HEK293 (cell line): ENCODE measurements at regions not wholly inside any gene's neighbourhood (a gene's known extent, or its start where the extent isn't known, plus 50 kb on each side); places are given as distances from the start of the nearest gene placed in this dataset.

Source experiments
- CTCF ChIP-seq: fragments of 450-650 bp; formaldehyde crosslinking; IDR thresholded peaks from 2 replicates; pipeline ENCODE4 v1.5.1; 2016; ENCODE audit warnings: missing biosample characterization, missing genetic modification characterization
- TF ChIP-seq, protein P1 (sequence below): fragments of 450-650 bp; formaldehyde crosslinking; IDR thresholded peaks from 2 replicates; pipeline ENCODE4 v1.5.1; 2016; ENCODE audit warnings: missing biosample characterization, missing genetic modification characterization
- TF ChIP-seq, protein P2 (sequence below): fragments of 450-650 bp; formaldehyde crosslinking; IDR thresholded peaks from 2 replicates; pipeline ENCODE4 v1.5.1; 2016; ENCODE audit warnings: missing biosample characterization, missing genetic modification characterization, low read depth

- TF ChIP-seq, protein P1, sequence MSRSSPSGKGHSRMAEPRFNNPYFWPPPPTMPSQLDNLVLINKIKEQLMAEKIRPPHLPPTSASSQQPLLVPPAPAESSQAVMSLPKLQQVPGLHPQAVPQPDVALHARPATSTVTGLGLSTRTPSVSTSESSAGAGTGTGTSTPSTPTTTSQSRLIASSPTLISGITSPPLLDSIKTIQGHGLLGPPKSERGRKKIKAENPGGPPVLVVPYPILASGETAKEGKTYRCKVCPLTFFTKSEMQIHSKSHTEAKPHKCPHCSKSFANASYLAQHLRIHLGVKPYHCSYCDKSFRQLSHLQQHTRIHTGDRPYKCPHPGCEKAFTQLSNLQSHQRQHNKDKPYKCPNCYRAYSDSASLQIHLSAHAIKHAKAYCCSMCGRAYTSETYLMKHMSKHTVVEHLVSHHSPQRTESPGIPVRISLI (tag by site-specific recombination): no peak
- TF ChIP-seq, protein P2, sequence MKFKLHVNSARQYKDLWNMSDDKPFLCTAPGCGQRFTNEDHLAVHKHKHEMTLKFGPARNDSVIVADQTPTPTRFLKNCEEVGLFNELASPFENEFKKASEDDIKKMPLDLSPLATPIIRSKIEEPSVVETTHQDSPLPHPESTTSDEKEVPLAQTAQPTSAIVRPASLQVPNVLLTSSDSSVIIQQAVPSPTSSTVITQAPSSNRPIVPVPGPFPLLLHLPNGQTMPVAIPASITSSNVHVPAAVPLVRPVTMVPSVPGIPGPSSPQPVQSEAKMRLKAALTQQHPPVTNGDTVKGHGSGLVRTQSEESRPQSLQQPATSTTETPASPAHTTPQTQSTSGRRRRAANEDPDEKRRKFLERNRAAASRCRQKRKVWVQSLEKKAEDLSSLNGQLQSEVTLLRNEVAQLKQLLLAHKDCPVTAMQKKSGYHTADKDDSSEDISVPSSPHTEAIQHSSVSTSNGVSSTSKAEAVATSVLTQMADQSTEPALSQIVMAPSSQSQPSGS (tag by site-specific recombination): no peak
- no peak for TF ChIP-seq CTCF (tag by site-specific recombination)
These were observed 64.0 kb upstream of the PLSCR4 start for GRCh38 chr3:146314871-146315270.
